ENCODE measurements at regions not wholly inside any gene's neighbourhood (a gene's known extent, or its start where the extent isn't known, plus 50 kb on each side); places are given as distances from the start of the nearest gene placed in this dataset.

DNA sequence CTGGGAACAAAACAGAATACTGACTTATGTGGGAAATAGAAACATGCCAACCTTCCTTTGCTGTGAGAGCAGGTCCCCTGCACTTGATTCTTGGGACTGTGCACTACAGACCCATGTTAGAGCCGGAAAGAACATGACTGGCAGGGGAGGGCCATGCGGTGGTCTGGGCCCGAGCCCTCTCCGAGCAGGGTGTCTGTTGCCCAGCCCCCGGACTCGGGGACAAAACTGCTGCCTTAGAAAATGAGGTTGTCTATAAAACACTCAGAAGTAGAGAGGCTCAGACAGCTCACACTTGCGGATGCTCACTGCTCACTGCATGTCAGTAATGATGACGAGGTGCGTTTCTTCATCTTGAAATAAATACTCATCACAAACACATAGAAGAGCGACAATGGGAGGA is 270.7 kb upstream of the HDAC4 start:
- Histone ChIP-seq H3K27ac (replicated peaks) (no peak overlapping the region), H3K27me3 (ENCODE audit: insufficient read depth, poor library complexity, severe bottlenecking) (no peaks in the 10 kb centered on the region), H3K4me3 (replicated peaks; ENCODE audit: insufficient read depth, low read length) (no peak overlapping the region)
- TF ChIP-seq, protein P1, sequence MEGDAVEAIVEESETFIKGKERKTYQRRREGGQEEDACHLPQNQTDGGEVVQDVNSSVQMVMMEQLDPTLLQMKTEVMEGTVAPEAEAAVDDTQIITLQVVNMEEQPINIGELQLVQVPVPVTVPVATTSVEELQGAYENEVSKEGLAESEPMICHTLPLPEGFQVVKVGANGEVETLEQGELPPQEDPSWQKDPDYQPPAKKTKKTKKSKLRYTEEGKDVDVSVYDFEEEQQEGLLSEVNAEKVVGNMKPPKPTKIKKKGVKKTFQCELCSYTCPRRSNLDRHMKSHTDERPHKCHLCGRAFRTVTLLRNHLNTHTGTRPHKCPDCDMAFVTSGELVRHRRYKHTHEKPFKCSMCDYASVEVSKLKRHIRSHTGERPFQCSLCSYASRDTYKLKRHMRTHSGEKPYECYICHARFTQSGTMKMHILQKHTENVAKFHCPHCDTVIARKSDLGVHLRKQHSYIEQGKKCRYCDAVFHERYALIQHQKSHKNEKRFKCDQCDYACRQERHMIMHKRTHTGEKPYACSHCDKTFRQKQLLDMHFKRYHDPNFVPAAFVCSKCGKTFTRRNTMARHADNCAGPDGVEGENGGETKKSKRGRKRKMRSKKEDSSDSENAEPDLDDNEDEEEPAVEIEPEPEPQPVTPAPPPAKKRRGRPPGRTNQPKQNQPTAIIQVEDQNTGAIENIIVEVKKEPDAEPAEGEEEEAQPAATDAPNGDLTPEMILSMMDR (IDR thresholded peaks at IDR 0.05; ENCODE audit: insufficient read depth, low read length): no peak
- no peak for TF ChIP-seq SPI1 (IDR thresholded peaks at IDR 0.05; ENCODE audit: borderline replicate concordance, low read depth)
- no peak for TF ChIP-seq GABPA (IDR thresholded peaks at IDR 0.05; ENCODE audit: low read depth)
- TF ChIP-seq, protein P2, sequence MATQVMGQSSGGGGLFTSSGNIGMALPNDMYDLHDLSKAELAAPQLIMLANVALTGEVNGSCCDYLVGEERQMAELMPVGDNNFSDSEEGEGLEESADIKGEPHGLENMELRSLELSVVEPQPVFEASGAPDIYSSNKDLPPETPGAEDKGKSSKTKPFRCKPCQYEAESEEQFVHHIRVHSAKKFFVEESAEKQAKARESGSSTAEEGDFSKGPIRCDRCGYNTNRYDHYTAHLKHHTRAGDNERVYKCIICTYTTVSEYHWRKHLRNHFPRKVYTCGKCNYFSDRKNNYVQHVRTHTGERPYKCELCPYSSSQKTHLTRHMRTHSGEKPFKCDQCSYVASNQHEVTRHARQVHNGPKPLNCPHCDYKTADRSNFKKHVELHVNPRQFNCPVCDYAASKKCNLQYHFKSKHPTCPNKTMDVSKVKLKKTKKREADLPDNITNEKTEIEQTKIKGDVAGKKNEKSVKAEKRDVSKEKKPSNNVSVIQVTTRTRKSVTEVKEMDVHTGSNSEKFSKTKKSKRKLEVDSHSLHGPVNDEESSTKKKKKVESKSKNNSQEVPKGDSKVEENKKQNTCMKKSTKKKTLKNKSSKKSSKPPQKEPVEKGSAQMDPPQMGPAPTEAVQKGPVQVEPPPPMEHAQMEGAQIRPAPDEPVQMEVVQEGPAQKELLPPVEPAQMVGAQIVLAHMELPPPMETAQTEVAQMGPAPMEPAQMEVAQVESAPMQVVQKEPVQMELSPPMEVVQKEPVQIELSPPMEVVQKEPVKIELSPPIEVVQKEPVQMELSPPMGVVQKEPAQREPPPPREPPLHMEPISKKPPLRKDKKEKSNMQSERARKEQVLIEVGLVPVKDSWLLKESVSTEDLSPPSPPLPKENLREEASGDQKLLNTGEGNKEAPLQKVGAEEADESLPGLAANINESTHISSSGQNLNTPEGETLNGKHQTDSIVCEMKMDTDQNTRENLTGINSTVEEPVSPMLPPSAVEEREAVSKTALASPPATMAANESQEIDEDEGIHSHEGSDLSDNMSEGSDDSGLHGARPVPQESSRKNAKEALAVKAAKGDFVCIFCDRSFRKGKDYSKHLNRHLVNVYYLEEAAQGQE (IDR thresholded peaks at IDR 0.05; ENCODE audit: insufficient replicate concordance, low read depth): no peak
- no peak for TF ChIP-seq POLR2AphosphoS5 (IDR thresholded peaks at IDR 0.05; ENCODE audit: low read depth)
- DNase-seq (ENCODE audit: low read depth in 1 of 2, low spot score in 1 of 2): no peak

DNA sequence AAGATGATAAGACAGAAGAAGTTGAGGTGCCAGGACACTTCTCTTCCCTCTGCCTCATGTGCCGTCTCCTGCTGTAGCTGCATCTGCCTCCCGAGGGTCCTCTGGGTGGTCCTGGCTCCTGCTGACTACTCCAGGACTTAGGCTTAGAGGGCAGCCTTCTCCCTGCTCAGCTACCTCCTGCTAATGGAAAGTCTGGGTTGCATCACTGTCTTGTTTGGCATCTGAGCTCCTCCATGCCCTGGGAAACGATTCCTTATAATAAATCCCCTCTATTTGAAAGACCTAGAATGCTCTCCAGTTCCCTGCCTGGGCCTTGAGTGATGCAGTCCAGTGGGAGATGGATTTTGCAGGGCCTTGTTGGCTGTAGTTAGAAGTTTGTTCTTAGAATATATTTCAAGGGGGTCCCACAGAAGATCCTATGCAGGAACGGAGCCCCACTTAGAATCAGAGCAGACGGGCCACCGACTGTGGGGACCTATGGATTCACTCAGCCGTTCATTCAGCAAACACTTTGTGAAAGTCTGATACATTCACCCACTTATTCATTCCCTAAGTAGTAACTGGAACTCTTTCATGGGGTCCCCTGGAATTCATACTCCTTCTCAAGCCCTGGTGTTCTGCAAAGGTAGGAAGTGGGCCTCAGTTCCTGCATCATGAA is 269.8 kb upstream of the HDAC4 start:
- Histone ChIP-seq H3K27ac (replicated peaks) (no peak overlapping the region), H3K4me3 (replicated peaks; ENCODE audit: insufficient read depth, low read length) (no peak overlapping the region), H3K27me3 (ENCODE audit: insufficient read depth, poor library complexity, severe bottlenecking) (no peaks in the 10 kb centered on the region)
- DNase-seq (ENCODE audit: low read depth in 1 of 2, low spot score in 1 of 2): no peak
- TF ChIP-seq SPI1 (IDR thresholded peaks at IDR 0.05; ENCODE audit: borderline replicate concordance, low read depth) (no peak), POLR2AphosphoS5 (IDR thresholded peaks at IDR 0.05; ENCODE audit: low read depth) (no peak), GABPA (IDR thresholded peaks at IDR 0.05; ENCODE audit: low read depth) (no peak)
- TF ChIP-seq, protein P1 (IDR thresholded peaks at IDR 0.05; ENCODE audit: insufficient read depth, low read length): no peak
- TF ChIP-seq, protein P2 (IDR thresholded peaks at IDR 0.05; ENCODE audit: insufficient replicate concordance, low read depth): no peak

DNA sequence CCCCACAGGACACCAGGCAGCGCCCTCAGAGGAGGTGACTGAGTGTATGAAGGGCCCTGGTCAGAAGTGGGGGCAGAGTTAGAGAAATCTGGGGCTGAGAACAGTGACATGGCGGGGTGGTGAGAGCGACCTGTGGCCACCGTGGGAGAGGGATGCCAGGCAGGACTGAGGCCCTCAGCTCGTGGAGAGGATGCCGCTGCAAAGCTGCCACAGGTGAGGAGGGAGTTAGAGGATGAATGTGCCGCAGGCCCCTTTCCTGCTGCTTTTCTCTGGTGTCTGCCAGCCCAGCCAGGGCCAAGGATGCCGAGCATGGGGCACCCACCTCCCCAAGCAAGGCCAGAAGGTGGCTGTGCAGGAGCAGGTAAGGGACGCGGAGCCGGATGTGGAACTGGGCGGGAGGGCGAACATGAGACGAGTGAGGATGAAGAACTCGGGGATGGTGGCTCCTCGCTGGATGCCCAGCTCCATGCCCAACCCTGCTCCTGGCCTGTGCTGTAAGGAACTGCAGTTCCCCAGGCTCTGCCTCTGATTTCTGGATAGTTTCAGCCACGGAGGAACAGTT is 269.2 kb upstream of the HDAC4 start:
- no peaks in the 10 kb centered on the region for H3K27me3 ChIP-seq (ENCODE audit: insufficient read depth, poor library complexity, severe bottlenecking)
- no peak overlapping the region for H3K4me3 ChIP-seq (replicated peaks; ENCODE audit: insufficient read depth, low read length)
- no peak overlapping the region for H3K27ac ChIP-seq (replicated peaks)
- no peak for DNase-seq (ENCODE audit: low read depth in 1 of 2, low spot score in 1 of 2)
- TF ChIP-seq, protein P2 (IDR thresholded peaks at IDR 0.05; ENCODE audit: insufficient replicate concordance, low read depth): no peak
- TF ChIP-seq GABPA (IDR thresholded peaks at IDR 0.05; ENCODE audit: low read depth) (no peak), POLR2AphosphoS5 (IDR thresholded peaks at IDR 0.05; ENCODE audit: low read depth) (no peak), SPI1 (IDR thresholded peaks at IDR 0.05; ENCODE audit: borderline replicate concordance, low read depth) (no peak)
- TF ChIP-seq, protein P1 (IDR thresholded peaks at IDR 0.05; ENCODE audit: insufficient read depth, low read length): no peak
